Cardiac muscle cell (in vitro differentiated cells and primary cell): ENCODE measurements at regions not wholly inside any gene's neighbourhood (a gene's known extent, or its start where the extent isn't known, plus 50 kb on each side); places are given as distances from the start of the nearest gene placed in this dataset.

Source experiments
- DNase-seq, 2 donors: peaks; one replicate each; pipeline versions ENCODE4 v3.0.0 to v3.0.0-alpha.2; 2010 to 2017; ENCODE audit warnings: low read depth in 1 of 2, low spot score in 1 of 2
- H3K27ac ChIP-seq: fragments of 200-600 bp; sonication (generic); 2 replicates; pipeline ENCODE4 v1.5.1; 2016
- H3K27me3 ChIP-seq: fragments of 200-600 bp; sonication (generic); 2 replicates; pipeline ENCODE4 v1.6.0; 2016; ENCODE audit warnings: control low read depth
- H3K36me3 ChIP-seq: fragments of 200-600 bp; sonication (generic); 2 replicates; pipeline ENCODE4 v1.5.1; 2016; ENCODE audit warnings: control low read depth
- H3K4me1 ChIP-seq: fragments of 200-600 bp; sonication (generic); 2 replicates; pipeline ENCODE4 v1.8.1; 2017; ENCODE audit warnings: low read depth, mild to moderate bottlenecking, mixed run types
- H3K4me3 ChIP-seq: fragments of 200-600 bp; sonication (generic); 2 replicates; pipeline ENCODE4 v1.5.1; 2016; ENCODE audit warnings: mild to moderate bottlenecking
- H3K9me3 ChIP-seq: fragments of 200-600 bp; sonication (generic); 2 replicates; pipeline ENCODE4 v1.5.1; 2017; ENCODE audit warnings: low read depth, mild to moderate bottlenecking, control low read depth
- CTCF ChIP-seq: IDR thresholded peaks from 2 replicates; pipeline ENCODE4 v1.5.1; 2012; ENCODE audit warnings: low read depth, mild to moderate bottlenecking, low read length

DNA sequence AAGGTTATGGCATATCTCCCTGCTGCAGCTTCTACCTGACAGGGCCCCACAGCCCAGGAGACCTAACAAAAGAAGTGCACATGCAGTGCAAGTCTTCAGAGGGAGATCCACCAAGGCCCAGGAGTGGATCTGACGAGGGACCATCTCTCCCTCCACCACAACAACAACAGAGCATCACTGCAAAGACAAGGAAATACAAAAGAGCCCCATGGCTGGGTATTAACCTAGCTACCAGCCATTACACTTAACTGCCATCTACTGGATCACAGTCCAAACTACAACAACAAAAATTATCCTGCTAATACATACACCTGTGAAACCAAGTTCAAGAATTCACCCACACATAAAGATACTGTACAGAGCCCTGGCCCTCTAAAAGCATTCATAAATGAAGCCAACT, 280.2 kb upstream of the SLC7A11 start:
- Histone ChIP-seq H3K4me3 (no peak overlapping the region), H3K36me3 (no peaks in the 10 kb centered on the region), H3K9me3 (no peaks in the 10 kb centered on the region), H3K27ac (no peak overlapping the region), H3K27me3 (no peaks in the 10 kb centered on the region), H3K4me1 (peaks cover 3% of the 10 kb centered on the region)
- DNase-seq, result peak; percentile 6 to 45
- peak; percentile 54 for TF ChIP-seq CTCF

DNA sequence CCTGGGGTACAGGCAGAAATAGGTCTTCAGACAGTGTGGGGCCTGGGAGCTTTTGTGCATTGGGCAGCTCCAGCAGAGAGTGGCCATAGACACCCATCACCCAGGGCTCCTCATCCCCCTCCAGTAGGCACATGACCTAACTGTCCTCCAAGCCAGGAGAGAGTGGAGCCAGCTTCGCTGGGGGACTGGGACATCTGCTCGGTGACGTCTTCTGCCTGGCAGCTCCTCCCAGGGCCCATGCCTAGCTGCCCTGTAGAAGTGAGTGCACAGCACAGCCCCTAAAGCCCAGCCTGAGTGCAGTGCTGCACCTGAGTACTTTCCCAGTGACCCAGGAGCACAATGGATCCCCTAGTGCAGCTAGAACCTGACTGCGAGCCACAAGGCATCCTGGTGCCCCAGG, 279.7 kb upstream of the SLC7A11 start:
- no peak for DNase-seq
- H3K27ac ChIP-seq, result no peak overlapping the region
- no peak for TF ChIP-seq CTCF
- peaks cover 3% of the 10 kb centered on the region for H3K4me1 ChIP-seq
- H3K9me3 ChIP-seq, result no peaks in the 10 kb centered on the region
- no peaks in the 10 kb centered on the region for H3K27me3 ChIP-seq
- H3K4me3 ChIP-seq, result no peak overlapping the region
- no peaks in the 10 kb centered on the region for H3K36me3 ChIP-seq

DNA sequence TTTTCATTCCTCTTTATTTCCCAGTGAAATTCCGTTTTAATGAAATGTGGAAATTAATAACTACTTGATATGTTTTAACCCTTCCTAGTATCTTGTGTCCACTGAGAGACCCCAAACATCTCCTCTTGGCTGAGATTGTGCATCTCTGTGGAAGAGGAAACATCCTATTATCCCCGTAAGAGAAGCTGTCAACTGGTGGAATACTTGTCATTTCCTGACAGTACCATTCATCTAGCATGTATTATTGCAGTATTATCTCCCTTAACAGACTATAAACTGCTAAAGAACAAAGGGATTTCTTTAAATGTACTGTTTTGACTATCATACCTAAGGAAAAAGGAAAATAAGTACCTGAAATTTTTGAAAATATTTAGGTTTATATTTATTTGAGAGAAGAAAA, 277.3 kb upstream of the SLC7A11 start:
- Histone ChIP-seq H3K27ac (no peak overlapping the region), H3K27me3 (no peaks in the 10 kb centered on the region), H3K9me3 (no peaks in the 10 kb centered on the region), H3K4me1 (peaks cover 3% of the 10 kb centered on the region), H3K4me3 (no peak overlapping the region), H3K36me3 (no peaks in the 10 kb centered on the region)
- no peak for TF ChIP-seq CTCF
- DNase-seq, result no peak

GRCh38 chr4:138513535-138513934, 271.4 kb upstream of the SLC7A11 start:
- H3K27me3 ChIP-seq, result no peaks in the 10 kb centered on the region
- DNase-seq, result no peak
- no peak overlapping the region for H3K27ac ChIP-seq
- H3K9me3 ChIP-seq, result no peaks in the 10 kb centered on the region
- no peak for TF ChIP-seq CTCF
- no peaks in the 10 kb centered on the region for H3K36me3 ChIP-seq
- no peak overlapping the region for H3K4me3 ChIP-seq
- no peaks in the 10 kb centered on the region for H3K4me1 ChIP-seq

GRCh38 chr4:138512756-138513155, 270.6 kb upstream of the SLC7A11 start:
- no peak overlapping the region for H3K4me3 ChIP-seq
- no peaks in the 10 kb centered on the region for H3K36me3 ChIP-seq
- no peak overlapping the region for H3K27ac ChIP-seq
- H3K4me1 ChIP-seq, result no peaks in the 10 kb centered on the region
- no peak for TF ChIP-seq CTCF
- no peaks in the 10 kb centered on the region for H3K27me3 ChIP-seq
- no peak for DNase-seq
- H3K9me3 ChIP-seq, result no peaks in the 10 kb centered on the region

GRCh38 chr4:138510053-138510452, 267.9 kb upstream of the SLC7A11 start:
- Histone ChIP-seq H3K9me3 (no peaks in the 10 kb centered on the region), H3K27me3 (no peaks in the 10 kb centered on the region), H3K36me3 (no peaks in the 10 kb centered on the region), H3K27ac (no peak overlapping the region), H3K4me1 (no peaks in the 10 kb centered on the region), H3K4me3 (no peak overlapping the region)
- DNase-seq, result no peak
- TF ChIP-seq CTCF, result no peak
